Body of pancreas (tissue), 4 donors: ENCODE measurements at regions not wholly inside any gene's neighbourhood (a gene's known extent, or its start where the extent isn't known, plus 50 kb on each side); places are given as distances from the start of the nearest gene placed in this dataset.
"Not testable (repeated sequence)": the region's sequence is repeated elsewhere in the genome, so short reads cannot be mapped to it uniquely, and the experiment has no call there.

Experiments used
- CTCF ChIP-seq, 7 experiments: fragments of 450-650 bp in 4 of 7; fragments of 200-600 bp in 3 of 7; sonication (generic) in 3 of 7; IDR thresholded peaks; one replicate each; pipeline ENCODE4 v1.5.1; 2016 to 2019; ENCODE audit warnings: antibody characterized with exemption in 7 of 7
- POLR2A ChIP-seq, 3 donors: fragments of 450-650 bp; IDR thresholded peaks; one replicate each; pipeline ENCODE4 v1.6.1; 2016; ENCODE audit warnings: antibody characterized with exemption in 3 of 3, mild to moderate bottlenecking in 2 of 3

GRCh38 chr21:9867815-9868214, 653.6 kb upstream of the TPTE start:
- TF ChIP-seq CTCF, POLR2A (IDR thresholded peaks at IDR 0.05): not testable (repeated sequence)
